Endothelial cell of umbilical vein (primary cell): ENCODE measurements at regions not wholly inside any gene's neighbourhood (a gene's known extent, or its start where the extent isn't known, plus 50 kb on each side); places are given as distances from the start of the nearest gene placed in this dataset.

Experiments used
- BruUV-seq: library from RNA; stranded (reverse); fragments of 400-500 nt; replicated peaks from 2 replicates; lab custom pipeline; 2021; lab: Mats Ljungman, UMichigan
- CTCF ChIA-PET: fragments of 300-600, 350-600 bp; sonication (Branson Sonifier 250); formaldehyde crosslinking; loops from one replicate; lab custom pipeline; 2021; ENCODE audit warnings: antibody characterized with exemption, inconsistent platforms; lab: Charles Lee
- POLR2A ChIA-PET: fragments of 300-600, 350-600 bp; sonication (Branson Sonifier 250); formaldehyde crosslinking; loops from one replicate; lab custom pipeline; 2021; ENCODE audit warnings: antibody characterized with exemption, inconsistent platforms; lab: Charles Lee
- DNase-seq: peaks from one replicate; pipeline ENCODE4 v3.0.0-alpha.2; 2011; ENCODE audit warnings: low read depth, low spot score
- FAIRE-seq: peaks from 2 replicates; lab custom pipeline; 2011; peaks lifted over from hg19 to GRCh38; lab: Jason Lieb, UNC
- H2AFZ ChIP-seq: 2 replicates; pipeline ENCODE4 v1.6.0; 2012; ENCODE audit warnings: low read depth, low read length, control low read depth, inconsistent platforms
- H3K27ac ChIP-seq: 2 replicates; pipeline ENCODE4 v1.5.1; 2011; ENCODE audit warnings: low read depth, mild to moderate bottlenecking, control low read depth, low read length, moderate library complexity; ENCODE audit not compliant: insufficient read depth
- H3K27me3 ChIP-seq, 2 experiments: 2 replicates each; pipeline versions ENCODE4 v1.6.0 to v1.6.1; 2011; ENCODE audit warnings: low read length in 2 of 2, mixed read lengths in 1 of 2; ENCODE audit not compliant: control insufficient read depth in 2 of 2, insufficient read depth in 2 of 2
- H3K36me3 ChIP-seq, 2 experiments: 2 replicates in 1 of 2; 3 replicates in 1 of 2; pipeline ENCODE4 v1.5.1; 2011; ENCODE audit warnings: low read length in 2 of 2, mild to moderate bottlenecking in 1 of 2, moderate library complexity in 1 of 2; ENCODE audit not compliant: control insufficient read depth in 2 of 2, insufficient read depth in 2 of 2; ENCODE audit errors: extremely low read depth in 1 of 2
- H3K4me1 ChIP-seq: 3 replicates; pipeline ENCODE4 v1.5.1; 2011; ENCODE audit warnings: mild to moderate bottlenecking, low read length; ENCODE audit not compliant: control insufficient read depth, insufficient read depth; ENCODE audit errors: extremely low read depth
- H3K4me2 ChIP-seq: 2 replicates; pipeline ENCODE4 v1.6.1; 2011; ENCODE audit warnings: low read length, control low read depth, mixed read lengths; ENCODE audit not compliant: insufficient read depth
- H3K4me3 ChIP-seq, 3 experiments: fragments of 200-600 bp in 1 of 3; sonication (generic), shearing (Covaris generic) in 1 of 3; replicated peaks in 1 of 3; 2 replicates each; pipeline ENCODE4 v1.5.1; 2011 to 2016; ENCODE audit warnings: control low read depth in 3 of 3, low read length in 3 of 3, mild to moderate bottlenecking in 2 of 3, inconsistent platforms in 1 of 3, low read depth in 1 of 3, moderate library complexity in 1 of 3; ENCODE audit not compliant: insufficient read depth in 1 of 3
- H3K79me2 ChIP-seq: 2 replicates; pipeline ENCODE4 v1.6.0; 2012; ENCODE audit warnings: low read length, inconsistent platforms; ENCODE audit not compliant: control insufficient read depth, insufficient read depth
- H3K9ac ChIP-seq: replicated peaks from 2 replicates; pipeline ENCODE3; 2011; ENCODE audit warnings: low read length, control low read depth; ENCODE audit not compliant: insufficient read depth; ENCODE audit errors: extremely low read depth
- H3K9me1 ChIP-seq: replicated peaks from 3 replicates; pipeline ENCODE4 v1.6.0; 2011; ENCODE audit warnings: mild to moderate bottlenecking, low read length; ENCODE audit not compliant: control insufficient read depth, insufficient read depth; ENCODE audit errors: extremely low read depth
- H3K9me3 ChIP-seq: replicated peaks from 2 replicates; pipeline ENCODE4 v1.5.1; 2012; ENCODE audit warnings: low read length, inconsistent platforms; ENCODE audit not compliant: control insufficient read depth, insufficient read depth
- H4K20me1 ChIP-seq: replicated peaks from 2 replicates; pipeline ENCODE3; 2011; ENCODE audit warnings: mild to moderate bottlenecking, low read length; ENCODE audit not compliant: control insufficient read depth, insufficient read depth; ENCODE audit errors: extremely low read depth
- CTCF ChIP-seq, 2 donors: IDR thresholded peaks; 1 replicate in 1 of 2; 2 replicates in 1 of 2; pipeline ENCODE4 v1.5.1; 2011; ENCODE audit warnings: low read length in 2 of 2, mild to moderate bottlenecking in 2 of 2, moderate library complexity in 2 of 2, control low read depth in 1 of 2, inconsistent platforms in 1 of 2, low read depth in 1 of 2; ENCODE audit not compliant: insufficient read depth in 1 of 2; ENCODE audit errors: extremely low read depth in 1 of 2
- EZH2 ChIP-seq: IDR thresholded peaks from 2 replicates; pipeline ENCODE4 v1.6.1; 2012; ENCODE audit warnings: borderline replicate concordance, low read depth, mild to moderate bottlenecking, moderate library complexity, low read length, inconsistent platforms; ENCODE audit not compliant: severe bottlenecking
- FOS ChIP-seq: IDR thresholded peaks from 2 replicates; pipeline ENCODE4 v1.6.1; 2011; ENCODE audit warnings: mild to moderate bottlenecking, low read length, moderate library complexity, borderline replicate concordance; ENCODE audit not compliant: insufficient read depth
- GATA2 ChIP-seq: IDR thresholded peaks from 2 replicates; pipeline ENCODE4 v1.7.0; 2011; ENCODE audit warnings: low read depth, mild to moderate bottlenecking, moderate library complexity, mixed read lengths, low read length; ENCODE audit not compliant: insufficient read length, insufficient read depth
- JUN ChIP-seq: IDR thresholded peaks from 2 replicates; pipeline ENCODE4 v1.6.1; 2011; ENCODE audit warnings: borderline replicate concordance, low read depth; ENCODE audit not compliant: insufficient read length, insufficient read depth
- MAX ChIP-seq: IDR thresholded peaks from 2 replicates; pipeline ENCODE4 v1.6.1; 2011; ENCODE audit not compliant: insufficient read depth, insufficient read length
- MYC ChIP-seq: IDR thresholded peaks from one replicate; pipeline ENCODE4 v1.6.1; 2011; ENCODE audit warnings: mild to moderate bottlenecking, low read depth, low read length
- POLR2A ChIP-seq: IDR thresholded peaks from 2 replicates; pipeline ENCODE4 v1.6.1; 2012; ENCODE audit warnings: low read depth, mild to moderate bottlenecking, control low read depth, low read length
- POLR2AphosphoS5 ChIP-seq: IDR thresholded peaks from 2 replicates; pipeline ENCODE4 v1.6.1; 2012; ENCODE audit warnings: low read depth, mild to moderate bottlenecking, control low read depth, low read length, moderate library complexity; ENCODE audit not compliant: insufficient read depth
- dilution Hi-C: fragments of 300-500 bp; cut with MboI; formaldehyde crosslinking; loops from one replicate; pipeline ENCODE4 v1.15.0; 2019; ENCODE audit warnings: low sequenced_read_pairs; ENCODE audit not compliant: extremely low pct_ligation_motif_present
- intact Hi-C: fragments of 100-400 bp; cut with micrococcal nuclease; formaldehyde crosslinking; loops from one replicate; pipeline ENCODE4 v1.10.0; 2022

GRCh38 chr5:3145641-3146040 is 394.2 kb upstream of the IRX2 start:
- Histone ChIP-seq H3K9me3 (peaks cover 4% of the 10 kb centered on the region), H3K27me3 (no peaks in the 10 kb centered on the region), H3K4me3 (no peak overlapping the region), H3K79me2 (no peaks in the 10 kb centered on the region), H3K4me2 (no peak overlapping the region), H3K9me1 (no peaks in the 10 kb centered on the region), H4K20me1 (no peaks in the 10 kb centered on the region), H3K9ac (no peak overlapping the region), H3K4me1 (no peaks in the 10 kb centered on the region), H2AFZ (no peak overlapping the region), H3K27ac (no peak overlapping the region), H3K36me3 (no peaks in the 10 kb centered on the region)
- CTCF ChIA-PET, result no interaction called here
- intact Hi-C loops, result no loop called here
- FAIRE-seq (no peak), DNase-seq (no peak)
- POLR2A ChIA-PET, result no interaction called here
- no peak for TF ChIP-seq JUN
- no peak for TF ChIP-seq POLR2A
- TF ChIP-seq MAX, result no peak
- no peak for TF ChIP-seq EZH2
- TF ChIP-seq POLR2AphosphoS5, result no peak
- no peak for TF ChIP-seq GATA2
- no peak for TF ChIP-seq FOS
- dilution Hi-C loops, result no loop called here
- BruUV-seq, result no TSS peak

- dilution Hi-C loops (no loop called here), intact Hi-C loops (no loop called here)
- H3K9me1 ChIP-seq, result no peaks in the 10 kb centered on the region
- H3K79me2 ChIP-seq, result no peaks in the 10 kb centered on the region
- peaks cover 4% of the 10 kb centered on the region for H3K9me3 ChIP-seq
- no peaks in the 10 kb centered on the region for H3K36me3 ChIP-seq
- TF ChIP-seq FOS, result no peak
- no peak for TF ChIP-seq POLR2AphosphoS5
- TF ChIP-seq MAX, result no peak
- TF ChIP-seq MYC, result no peak
- TF ChIP-seq JUN, result no peak
- TF ChIP-seq CTCF (IDR thresholded peaks at IDR 0.05; ENCODE audit: extremely low read depth in 1 of 2, insufficient read depth in 1 of 2, low read depth in 1 of 2, low read length in 2 of 2), result no peak
- no peak for TF ChIP-seq POLR2A
- no peak for TF ChIP-seq GATA2
- no peak for TF ChIP-seq EZH2
- DNase-seq, result no peak
- H3K9ac ChIP-seq, result no peak overlapping the region
- H4K20me1 ChIP-seq, result no peaks in the 10 kb centered on the region
- H3K27ac ChIP-seq, result no peak overlapping the region
- no peak overlapping the region for H2AFZ ChIP-seq
- H3K4me2 ChIP-seq, result no peak overlapping the region
- BruUV-seq, result no TSS peak
- no peaks in the 10 kb centered on the region for H3K4me1 ChIP-seq
- H3K27me3 ChIP-seq, result no peaks in the 10 kb centered on the region
- FAIRE-seq, result no peak
- ChIA-PET POLR2A (no interaction called here), CTCF (no interaction called here)
- no peak overlapping the region for H3K4me3 ChIP-seq
Observed at GRCh38 chr5:3143382-3143781, 391.9 kb upstream of the IRX2 start.
